GM12878 (cell line): ENCODE measurements at regions not wholly inside any gene's neighbourhood (a gene's known extent, or its start where the extent isn't known, plus 50 kb on each side); places are given as distances from the start of the nearest gene placed in this dataset.

Experiments used
- ATF7 ChIP-seq: fragments of 450-650 bp; IDR thresholded peaks from 2 replicates; pipeline ENCODE4 v1.6.1; 2016; ENCODE audit warnings: low read depth, mild to moderate bottlenecking
- BACH1 ChIP-seq: fragments of 450-650 bp; IDR thresholded peaks from 2 replicates; pipeline ENCODE4 v1.6.1; 2017; ENCODE audit warnings: mild to moderate bottlenecking, borderline replicate concordance
- CHD4 ChIP-seq: fragments of 200-600 bp; sonication (generic); IDR thresholded peaks from 2 replicates; pipeline ENCODE4 v1.6.1; 2016; ENCODE audit warnings: mild to moderate bottlenecking
- CREM ChIP-seq: IDR thresholded peaks from 2 replicates; pipeline ENCODE4 v1.6.1; 2014; ENCODE audit warnings: antibody characterized with exemption, low read depth
- HCFC1 ChIP-seq: fragments of 150-350 bp; IDR thresholded peaks from 2 replicates; pipeline ENCODE4 v1.6.1; 2014; ENCODE audit warnings: low read length
- HDAC2 ChIP-seq: fragments of 200-600 bp; sonication (generic); IDR thresholded peaks from 2 replicates; pipeline ENCODE4 v1.6.1; 2017
- IKZF2 ChIP-seq, 2 experiments: fragments of 450-650 bp; IDR thresholded peaks; 2 replicates each; pipeline ENCODE4 v1.6.1; 2017; ENCODE audit warnings: mild to moderate bottlenecking in 2 of 2, moderate library complexity in 2 of 2
- KLF5 ChIP-seq: fragments of 450-650 bp; IDR thresholded peaks from 2 replicates; pipeline ENCODE4 v1.6.1; 2014; ENCODE audit warnings: mild to moderate bottlenecking; ENCODE audit not compliant: partially characterized antibody
- MEF2B ChIP-seq: fragments of 450-650 bp; IDR thresholded peaks from 2 replicates; pipeline ENCODE4 v1.6.1; 2018; ENCODE audit warnings: mild to moderate bottlenecking, moderate library complexity; ENCODE audit not compliant: partially characterized antibody, poor library complexity, severe bottlenecking
- RAD21 ChIP-seq: IDR thresholded peaks from 2 replicates; pipeline ENCODE4 v1.6.1; 2011; ENCODE audit warnings: mild to moderate bottlenecking, low read depth, low read length, moderate library complexity; ENCODE audit not compliant: insufficient read depth
- SIN3A ChIP-seq: IDR thresholded peaks from 2 replicates; pipeline ENCODE4 v1.6.1; 2012; ENCODE audit warnings: low read depth, low read length, improper control_type of control experiment
- SMAD1 ChIP-seq: fragments of 450-650 bp; IDR thresholded peaks from 2 replicates; pipeline ENCODE4 v1.6.1; 2018; ENCODE audit warnings: mild to moderate bottlenecking, low read depth; ENCODE audit not compliant: partially characterized antibody
- SREBF1 ChIP-seq: IDR thresholded peaks from 2 replicates; pipeline ENCODE4 v1.6.1; 2012; ENCODE audit warnings: mild to moderate bottlenecking, low read length
- STAT3 ChIP-seq: IDR thresholded peaks from 2 replicates; pipeline ENCODE4 v1.6.1; 2011; ENCODE audit warnings: low read depth, low read length, improper control_type of control experiment
- YY1 ChIP-seq: IDR thresholded peaks from 2 replicates; pipeline ENCODE4 v1.6.1; 2011; ENCODE audit warnings: low read depth, mild to moderate bottlenecking, low read length
- TF ChIP-seq, protein P1 (sequence below): IDR thresholded peaks from 2 replicates; pipeline ENCODE4 v1.6.1; 2011; ENCODE audit warnings: mild to moderate bottlenecking, low read depth, low read length, moderate library complexity; ENCODE audit not compliant: insufficient replicate concordance
- TF ChIP-seq, protein P2 (sequence below): fragments of 450-650 bp; IDR thresholded peaks from 2 replicates; pipeline ENCODE4 v1.6.1; 2017; ENCODE audit warnings: mild to moderate bottlenecking, moderate library complexity
- TF ChIP-seq, protein P3 (sequence below): fragments of 450-650 bp; IDR thresholded peaks from 2 replicates; pipeline ENCODE4 v1.6.1; 2017; ENCODE audit warnings: low read depth, mild to moderate bottlenecking, moderate library complexity
- TF ChIP-seq, protein P4 (sequence below): fragments of 450-650 bp; IDR thresholded peaks from 2 replicates; pipeline ENCODE4 v1.6.1; 2014; ENCODE audit warnings: mild to moderate bottlenecking
- TF ChIP-seq, protein P5 (sequence below): IDR thresholded peaks from 2 replicates; pipeline ENCODE4 v1.6.1; 2012; ENCODE audit warnings: low read depth, low read length, improper control_type of control experiment

DNA sequence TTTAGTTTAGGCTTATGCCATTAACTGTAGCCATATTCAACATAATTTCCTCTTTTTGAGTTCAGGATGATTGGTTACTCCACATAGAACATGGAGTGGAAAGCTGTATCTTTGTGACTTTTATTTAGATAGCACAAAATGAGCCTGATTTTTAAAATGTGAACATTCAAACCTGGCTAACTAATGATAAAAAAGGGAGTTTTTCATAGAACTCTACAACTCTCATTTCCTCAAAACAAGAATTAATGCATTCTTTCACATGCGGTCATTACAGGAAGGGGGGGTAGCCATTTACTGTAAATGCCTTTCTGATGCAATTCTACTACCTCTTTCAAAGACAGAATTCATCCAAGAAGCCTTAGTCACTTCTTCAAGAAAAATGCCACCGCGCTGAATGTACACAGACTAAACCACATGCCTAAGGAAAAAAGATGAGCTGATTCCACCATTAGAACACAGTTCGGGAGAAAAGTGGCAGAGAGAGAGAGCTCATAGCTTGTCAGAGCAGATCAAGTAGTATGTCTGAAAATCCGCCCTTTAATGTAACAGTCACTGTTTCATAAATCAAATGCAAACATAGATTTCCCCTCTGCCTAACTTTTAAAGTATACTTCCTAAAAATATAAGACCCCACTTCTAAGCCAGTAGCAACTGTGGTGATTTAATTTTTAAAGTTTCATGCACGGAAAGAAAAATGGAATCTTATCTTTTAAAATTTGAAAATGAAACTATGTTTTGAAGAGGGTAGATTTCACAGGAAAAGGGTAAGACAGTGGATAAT lies 226.4 kb upstream of the KLF14 start (continued):
- TF ChIP-seq CHD4 (no peak), HCFC1 (no peak), STAT3 (peak; percentile 100), KLF5 (no peak), HDAC2 (no peak), RAD21 (no peak), SIN3A (no peak), BACH1 (peak; percentile 90), SMAD1 (no peak), SREBF1 (no peak), YY1 (peak; percentile 23; the same call in 1 of the 2 replicates), IKZF2 (IDR thresholded peaks at IDR 0.05) (peak; percentile 73), ATF7 (peak; percentile 95), MEF2B (peak; percentile 21), CREM (peak; percentile 81)
- TF ChIP-seq, protein P1, sequence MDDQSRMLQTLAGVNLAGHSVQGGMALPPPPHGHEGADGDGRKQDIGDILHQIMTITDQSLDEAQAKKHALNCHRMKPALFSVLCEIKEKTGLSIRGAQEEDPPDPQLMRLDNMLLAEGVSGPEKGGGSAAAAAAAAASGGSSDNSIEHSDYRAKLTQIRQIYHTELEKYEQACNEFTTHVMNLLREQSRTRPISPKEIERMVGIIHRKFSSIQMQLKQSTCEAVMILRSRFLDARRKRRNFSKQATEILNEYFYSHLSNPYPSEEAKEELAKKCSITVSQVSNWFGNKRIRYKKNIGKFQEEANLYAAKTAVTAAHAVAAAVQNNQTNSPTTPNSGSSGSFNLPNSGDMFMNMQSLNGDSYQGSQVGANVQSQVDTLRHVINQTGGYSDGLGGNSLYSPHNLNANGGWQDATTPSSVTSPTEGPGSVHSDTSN = no peak
- TF ChIP-seq, protein P2, sequence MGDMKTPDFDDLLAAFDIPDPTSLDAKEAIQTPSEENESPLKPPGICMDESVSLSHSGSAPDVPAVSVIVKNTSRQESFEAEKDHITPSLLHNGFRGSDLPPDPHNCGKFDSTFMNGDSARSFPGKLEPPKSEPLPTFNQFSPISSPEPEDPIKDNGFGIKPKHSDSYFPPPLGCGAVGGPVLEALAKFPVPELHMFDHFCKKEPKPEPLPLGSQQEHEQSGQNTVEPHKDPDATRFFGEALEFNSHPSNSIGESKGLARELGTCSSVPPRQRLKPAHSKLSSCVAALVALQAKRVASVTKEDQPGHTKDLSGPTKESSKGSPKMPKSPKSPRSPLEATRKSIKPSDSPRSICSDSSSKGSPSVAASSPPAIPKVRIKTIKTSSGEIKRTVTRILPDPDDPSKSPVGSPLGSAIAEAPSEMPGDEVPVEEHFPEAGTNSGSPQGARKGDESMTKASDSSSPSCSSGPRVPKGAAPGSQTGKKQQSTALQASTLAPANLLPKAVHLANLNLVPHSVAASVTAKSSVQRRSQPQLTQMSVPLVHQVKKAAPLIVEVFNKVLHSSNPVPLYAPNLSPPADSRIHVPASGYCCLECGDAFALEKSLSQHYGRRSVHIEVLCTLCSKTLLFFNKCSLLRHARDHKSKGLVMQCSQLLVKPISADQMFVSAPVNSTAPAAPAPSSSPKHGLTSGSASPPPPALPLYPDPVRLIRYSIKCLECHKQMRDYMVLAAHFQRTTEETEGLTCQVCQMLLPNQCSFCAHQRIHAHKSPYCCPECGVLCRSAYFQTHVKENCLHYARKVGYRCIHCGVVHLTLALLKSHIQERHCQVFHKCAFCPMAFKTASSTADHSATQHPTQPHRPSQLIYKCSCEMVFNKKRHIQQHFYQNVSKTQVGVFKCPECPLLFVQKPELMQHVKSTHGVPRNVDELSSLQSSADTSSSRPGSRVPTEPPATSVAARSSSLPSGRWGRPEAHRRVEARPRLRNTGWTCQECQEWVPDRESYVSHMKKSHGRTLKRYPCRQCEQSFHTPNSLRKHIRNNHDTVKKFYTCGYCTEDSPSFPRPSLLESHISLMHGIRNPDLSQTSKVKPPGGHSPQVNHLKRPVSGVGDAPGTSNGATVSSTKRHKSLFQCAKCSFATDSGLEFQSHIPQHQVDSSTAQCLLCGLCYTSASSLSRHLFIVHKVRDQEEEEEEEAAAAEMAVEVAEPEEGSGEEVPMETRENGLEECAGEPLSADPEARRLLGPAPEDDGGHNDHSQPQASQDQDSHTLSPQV = no peak
- TF ChIP-seq, protein P3, sequence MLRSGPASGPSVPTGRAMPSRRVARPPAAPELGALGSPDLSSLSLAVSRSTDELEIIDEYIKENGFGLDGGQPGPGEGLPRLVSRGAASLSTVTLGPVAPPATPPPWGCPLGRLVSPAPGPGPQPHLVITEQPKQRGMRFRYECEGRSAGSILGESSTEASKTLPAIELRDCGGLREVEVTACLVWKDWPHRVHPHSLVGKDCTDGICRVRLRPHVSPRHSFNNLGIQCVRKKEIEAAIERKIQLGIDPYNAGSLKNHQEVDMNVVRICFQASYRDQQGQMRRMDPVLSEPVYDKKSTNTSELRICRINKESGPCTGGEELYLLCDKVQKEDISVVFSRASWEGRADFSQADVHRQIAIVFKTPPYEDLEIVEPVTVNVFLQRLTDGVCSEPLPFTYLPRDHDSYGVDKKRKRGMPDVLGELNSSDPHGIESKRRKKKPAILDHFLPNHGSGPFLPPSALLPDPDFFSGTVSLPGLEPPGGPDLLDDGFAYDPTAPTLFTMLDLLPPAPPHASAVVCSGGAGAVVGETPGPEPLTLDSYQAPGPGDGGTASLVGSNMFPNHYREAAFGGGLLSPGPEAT = peak; percentile 91
- TF ChIP-seq, protein P4, sequence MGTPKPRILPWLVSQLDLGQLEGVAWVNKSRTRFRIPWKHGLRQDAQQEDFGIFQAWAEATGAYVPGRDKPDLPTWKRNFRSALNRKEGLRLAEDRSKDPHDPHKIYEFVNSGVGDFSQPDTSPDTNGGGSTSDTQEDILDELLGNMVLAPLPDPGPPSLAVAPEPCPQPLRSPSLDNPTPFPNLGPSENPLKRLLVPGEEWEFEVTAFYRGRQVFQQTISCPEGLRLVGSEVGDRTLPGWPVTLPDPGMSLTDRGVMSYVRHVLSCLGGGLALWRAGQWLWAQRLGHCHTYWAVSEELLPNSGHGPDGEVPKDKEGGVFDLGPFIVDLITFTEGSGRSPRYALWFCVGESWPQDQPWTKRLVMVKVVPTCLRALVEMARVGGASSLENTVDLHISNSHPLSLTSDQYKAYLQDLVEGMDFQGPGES = no peak
- TF ChIP-seq, protein P5, sequence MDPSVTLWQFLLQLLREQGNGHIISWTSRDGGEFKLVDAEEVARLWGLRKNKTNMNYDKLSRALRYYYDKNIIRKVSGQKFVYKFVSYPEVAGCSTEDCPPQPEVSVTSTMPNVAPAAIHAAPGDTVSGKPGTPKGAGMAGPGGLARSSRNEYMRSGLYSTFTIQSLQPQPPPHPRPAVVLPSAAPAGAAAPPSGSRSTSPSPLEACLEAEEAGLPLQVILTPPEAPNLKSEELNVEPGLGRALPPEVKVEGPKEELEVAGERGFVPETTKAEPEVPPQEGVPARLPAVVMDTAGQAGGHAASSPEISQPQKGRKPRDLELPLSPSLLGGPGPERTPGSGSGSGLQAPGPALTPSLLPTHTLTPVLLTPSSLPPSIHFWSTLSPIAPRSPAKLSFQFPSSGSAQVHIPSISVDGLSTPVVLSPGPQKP = no peak
